GM21367 (cell line): ENCODE measurements at regions not wholly inside any gene's neighbourhood (a gene's known extent, or its start where the extent isn't known, plus 50 kb on each side); places are given as distances from the start of the nearest gene placed in this dataset.
A peak's percentile ranks its signal among the peaks of the same experiment; 100 is the strongest.

Experiments used
- ATAC-seq: cut with Tn5 transposase; IDR thresholded peaks from one replicate; pipeline ENCODE4 v1.9.1; 2021; ENCODE audit not compliant: unreplicated experiment

- no peak for ATAC-seq
These were observed 76.0 kb downstream of the FAM124B start for GRCh38 chr2:224325941-224326340.

- no peak for ATAC-seq
These were observed 77.3 kb downstream of the FAM124B start for GRCh38 chr2:224324604-224325003.

- no peak for ATAC-seq
These were observed 81.2 kb downstream of the FAM124B start for GRCh38 chr2:224320660-224321059.

- no peak for ATAC-seq
These were observed 82.2 kb downstream of the FAM124B start for GRCh38 chr2:224319750-224320149.

- ATAC-seq, result no peak
These were observed 89.2 kb downstream of the FAM124B start for GRCh38 chr2:224312741-224313140.

- ATAC-seq, result no peak
These were observed 90.8 kb downstream of the FAM124B start for GRCh38 chr2:224310943-224311625.

GRCh38 chr2:224309176-224309575 is 92.7 kb downstream of the FAM124B start:
- no peak for ATAC-seq

GRCh38 chr2:224308272-224308911 is 93.5 kb downstream of the FAM124B start:
- ATAC-seq, result peak; percentile 93

GRCh38 chr2:224302952-224303351 is 99.0 kb downstream of the FAM124B start:
- no peak for ATAC-seq

- ATAC-seq, result no peak
These were observed 107.9 kb downstream of the FAM124B start for GRCh38 chr2:224293976-224294375.

GRCh38 chr2:224287531-224287930 is 114.4 kb downstream of the FAM124B start:
- no peak for ATAC-seq

GRCh38 chr2:224286923-224287322 is 115.0 kb downstream of the FAM124B start:
- no peak for ATAC-seq

GRCh38 chr2:224284134-224284946 is 117.6 kb downstream of the FAM124B start:
- ATAC-seq, result no peak

GRCh38 chr2:224283466-224283965 is 118.4 kb downstream of the FAM124B start:
- ATAC-seq, result no peak

GRCh38 chr2:224281374-224281773 is 120.5 kb downstream of the FAM124B start:
- no peak for ATAC-seq

GRCh38 chr2:224278531-224278930 is 123.4 kb downstream of the FAM124B start:
- no peak for ATAC-seq

GRCh38 chr2:224276251-224276650 is 125.7 kb downstream of the FAM124B start:
- no peak for ATAC-seq

- ATAC-seq, result no peak
These were observed 129.5 kb downstream of the FAM124B start for GRCh38 chr2:224272237-224272910.

GRCh38 chr2:224271617-224272236 is 130.2 kb downstream of the FAM124B start:
- ATAC-seq, result no peak

- ATAC-seq, result no peak
These were observed 133.5 kb downstream of the FAM124B start for GRCh38 chr2:224268441-224268840.

GRCh38 chr2:224264259-224264658 is 137.6 kb downstream of the FAM124B start:
- ATAC-seq, result no peak
